GM12891 (cell line): ENCODE measurements at regions not wholly inside any gene's neighbourhood (a gene's known extent, or its start where the extent isn't known, plus 50 kb on each side); places are given as distances from the start of the nearest gene placed in this dataset.

Source experiments
- DNase-seq: peaks from one replicate; pipeline ENCODE4 v3.0.0; 2011; ENCODE audit warnings: low spot score; ENCODE audit not compliant: insufficient read length
- FAIRE-seq: peaks from 2 replicates; lab custom pipeline; 2011; peaks lifted over from hg19 to GRCh38; lab: Jason Lieb, UNC
- PAX5 ChIP-seq: IDR thresholded peaks from 2 replicates; pipeline ENCODE4 v1.6.1; 2011; ENCODE audit warnings: low read length, moderate library complexity, mild to moderate bottlenecking; ENCODE audit not compliant: insufficient read depth, severe bottlenecking
- POLR2A ChIP-seq: IDR thresholded peaks from 2 replicates; pipeline ENCODE4 v1.6.1; 2011; ENCODE audit warnings: low read depth, low read length, control low read depth
- POLR2AphosphoS5 ChIP-seq: IDR thresholded peaks from 2 replicates; pipeline ENCODE4 v1.6.1; 2011; ENCODE audit warnings: low read depth, low read length, control low read depth
- POU2F2 ChIP-seq: IDR thresholded peaks from 2 replicates; pipeline ENCODE4 v1.6.1; 2011; ENCODE audit warnings: low read depth, mild to moderate bottlenecking, control low read depth, low read length, moderate library complexity
- SPI1 ChIP-seq: IDR thresholded peaks from 2 replicates; pipeline ENCODE4 v1.6.1; 2011; ENCODE audit warnings: low read depth, low read length, control low read depth
- TAF1 ChIP-seq: IDR thresholded peaks from 2 replicates; pipeline ENCODE4 v1.6.1; 2011; ENCODE audit warnings: low read depth, low read length, control low read depth

DNA sequence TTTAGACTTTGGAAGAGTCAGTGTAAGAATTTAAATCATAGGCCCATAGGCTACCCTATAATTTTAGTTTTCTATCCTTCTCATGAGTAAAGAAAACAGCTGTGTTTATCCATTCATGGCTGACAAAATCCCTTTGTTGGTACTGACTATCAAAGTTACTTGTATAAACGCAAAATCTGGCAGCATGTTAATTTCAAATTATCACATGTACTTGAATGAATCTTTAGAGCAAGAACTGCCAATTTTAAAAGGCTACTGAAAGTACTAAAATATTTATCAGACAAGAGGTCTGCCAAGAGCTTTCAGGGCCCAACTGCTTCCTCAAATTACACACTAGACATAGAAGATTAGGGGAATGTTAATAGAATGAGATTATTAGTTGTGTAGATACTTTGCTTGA, 66.6 kb downstream of the MYL12B start:
- DNase-seq (no peak), FAIRE-seq (no peak)
- no peak for TF ChIP-seq POU2F2
- no peak for TF ChIP-seq TAF1
- TF ChIP-seq POLR2AphosphoS5, result no peak
- TF ChIP-seq SPI1, result no peak
- TF ChIP-seq PAX5, result no peak
- TF ChIP-seq POLR2A, result no peak

DNA sequence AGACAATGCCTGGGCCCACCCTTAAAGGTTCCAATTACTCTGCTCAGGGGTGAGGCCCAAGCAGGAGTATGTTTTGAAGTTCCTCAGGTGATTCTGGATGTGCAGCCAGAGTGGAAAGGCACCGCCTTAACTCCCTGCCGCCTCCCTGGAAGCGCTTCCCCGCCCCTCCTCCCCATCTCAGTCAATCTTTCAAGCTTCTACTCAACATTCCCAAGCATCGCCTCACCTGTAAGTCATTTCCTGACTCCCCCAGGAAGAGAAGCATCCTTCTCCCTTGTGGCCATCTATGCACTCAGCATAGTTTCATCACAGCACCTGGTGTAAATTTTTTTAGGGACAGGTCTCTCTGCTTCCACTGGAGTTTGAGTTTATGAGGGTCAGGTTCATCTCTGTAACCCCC, 67.5 kb downstream of the MYL12B start:
- TF ChIP-seq PAX5 (no peak), TAF1 (no peak), POLR2AphosphoS5 (no peak), POLR2A (no peak), POU2F2 (no peak)
- DNase-seq, result no peak
- FAIRE-seq, result no peak

DNA sequence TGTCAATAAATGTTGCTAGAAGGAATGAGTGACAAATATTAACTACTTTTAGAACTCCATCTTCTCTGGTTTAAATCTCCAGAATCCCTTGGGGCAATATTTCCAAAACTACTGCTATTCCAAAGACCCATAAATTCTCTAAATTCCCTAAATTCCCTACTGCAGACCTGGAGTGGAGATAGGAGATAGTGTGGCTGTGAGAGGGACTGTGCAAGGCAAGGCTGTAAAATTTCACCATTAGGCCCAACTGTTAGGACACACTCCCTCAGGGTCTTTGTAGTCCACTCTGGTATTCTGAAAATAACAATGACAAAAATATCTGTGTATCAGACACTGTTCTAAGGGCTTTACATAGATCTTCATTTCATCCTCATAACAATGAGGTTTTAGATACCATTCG, 67.9 kb downstream of the MYL12B start:
- TF ChIP-seq POLR2AphosphoS5, result no peak
- TF ChIP-seq SPI1, result no peak
- no peak for TF ChIP-seq TAF1
- FAIRE-seq (no peak), DNase-seq (no peak)

DNA sequence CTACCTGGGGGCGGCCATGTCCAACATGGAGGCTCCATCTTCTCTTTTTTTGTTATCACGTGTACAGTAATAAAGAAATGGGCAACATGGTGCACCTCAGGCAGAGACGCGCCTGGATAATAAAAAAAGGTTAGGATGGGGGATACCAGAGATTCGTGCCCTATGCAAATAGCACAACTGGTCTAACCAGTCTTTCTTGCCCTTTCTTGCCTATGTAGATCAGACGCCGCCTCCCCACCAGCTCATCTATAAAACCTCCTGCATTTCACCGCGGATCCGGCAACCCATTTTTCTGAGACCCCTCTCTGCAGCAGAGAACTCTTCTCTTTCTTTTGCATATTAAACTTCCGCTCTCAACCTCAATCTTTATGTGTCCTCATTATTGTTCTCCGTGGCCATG, 68.7 kb downstream of the MYL12B start:
- TF ChIP-seq POLR2A (no peak), POLR2AphosphoS5 (no peak)
- FAIRE-seq (no peak), DNase-seq (no peak)

DNA sequence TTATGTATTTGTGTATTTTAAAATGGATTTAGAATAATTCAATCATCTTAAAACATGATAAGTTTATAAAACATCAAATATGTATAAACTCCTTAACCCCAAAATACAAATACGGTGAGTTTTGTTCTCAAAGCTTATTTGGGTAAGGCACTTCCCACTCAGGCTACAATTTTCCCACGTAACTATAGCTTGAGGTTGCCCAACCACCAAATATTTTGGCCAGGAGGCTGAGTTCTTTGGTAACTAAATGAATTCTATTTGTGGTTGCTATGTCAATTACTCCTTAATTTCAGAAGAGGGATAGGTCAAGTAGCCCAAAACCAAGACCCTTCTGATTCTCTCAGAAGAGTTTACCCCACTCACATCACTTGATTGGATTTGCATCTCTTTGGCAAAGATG, 70.4 kb downstream of the MYL12B start:
- DNase-seq (no peak), FAIRE-seq (no peak)
- TF ChIP-seq TAF1, result no peak
- TF ChIP-seq POLR2AphosphoS5, result no peak

DNA sequence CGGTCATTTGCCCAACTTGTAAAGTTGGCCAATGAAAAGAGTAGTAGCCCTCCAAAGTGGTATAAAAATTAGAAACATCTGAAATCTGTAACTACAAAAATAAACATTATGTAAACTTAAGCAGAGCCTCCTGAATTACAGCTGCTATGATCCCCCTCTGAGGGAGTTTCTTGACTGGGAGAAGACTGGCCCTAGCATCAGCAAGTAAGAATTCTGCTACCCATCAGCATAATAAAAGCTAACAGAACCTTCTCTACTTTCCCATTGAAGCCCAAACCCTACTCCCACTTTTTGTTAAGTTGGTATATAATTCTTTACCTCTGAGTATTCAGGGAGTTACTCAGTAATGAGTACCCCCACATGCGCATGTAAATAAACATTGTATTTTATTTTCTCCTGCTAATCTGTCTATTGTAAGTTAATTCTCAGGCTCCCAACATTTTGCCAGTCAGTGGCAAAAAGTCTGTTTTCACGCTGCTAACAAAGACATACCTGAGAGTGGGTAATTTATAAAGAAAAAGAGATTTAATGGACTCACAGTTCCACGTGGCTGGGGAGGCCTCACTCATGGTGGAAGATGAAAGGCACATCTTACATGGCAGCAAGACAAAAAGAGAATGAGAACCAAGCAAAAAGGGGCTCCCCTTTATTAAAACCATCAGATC, 71.3 kb downstream of the MYL12B start:
- no peak for DNase-seq
- no peak for FAIRE-seq
- TF ChIP-seq TAF1 (no peak), POLR2A (no peak), PAX5 (no peak), SPI1 (no peak), POLR2AphosphoS5 (no peak), POU2F2 (no peak)

DNA sequence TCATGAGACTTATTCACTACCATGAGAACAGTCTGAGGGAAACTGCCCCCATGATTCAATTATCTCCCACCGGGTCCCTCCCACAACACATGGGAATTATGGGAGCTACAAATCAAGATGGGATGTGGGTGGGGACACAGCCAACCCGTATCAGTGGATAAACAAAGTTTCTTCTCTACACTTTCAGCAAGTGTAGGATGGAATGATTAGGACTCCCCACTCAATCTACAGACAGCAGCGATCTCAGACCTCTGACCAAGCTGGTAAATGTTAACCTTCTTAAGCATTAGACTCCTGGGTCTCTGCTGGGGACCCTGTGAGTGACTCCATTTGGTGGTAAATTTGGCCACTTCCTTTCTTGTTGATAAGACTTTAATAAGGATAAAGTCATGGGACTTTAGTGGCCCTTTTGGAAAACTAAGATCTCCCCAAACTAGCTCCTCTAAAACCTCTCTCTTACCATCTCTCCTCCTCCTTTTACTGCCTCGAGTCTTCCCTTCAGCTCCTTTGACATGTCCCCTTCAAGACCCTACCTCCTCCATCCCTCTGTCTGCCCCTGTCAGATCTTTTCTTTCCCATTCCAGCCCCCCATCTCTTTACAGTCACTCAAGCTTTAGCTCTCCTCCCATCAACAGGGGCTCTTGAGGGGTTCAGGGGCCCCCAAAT, 71.9 kb downstream of the MYL12B start:
- FAIRE-seq (no peak), DNase-seq (no peak)
- TF ChIP-seq POU2F2, result no peak
- no peak for TF ChIP-seq POLR2A
- no peak for TF ChIP-seq POLR2AphosphoS5
- no peak for TF ChIP-seq PAX5

DNA sequence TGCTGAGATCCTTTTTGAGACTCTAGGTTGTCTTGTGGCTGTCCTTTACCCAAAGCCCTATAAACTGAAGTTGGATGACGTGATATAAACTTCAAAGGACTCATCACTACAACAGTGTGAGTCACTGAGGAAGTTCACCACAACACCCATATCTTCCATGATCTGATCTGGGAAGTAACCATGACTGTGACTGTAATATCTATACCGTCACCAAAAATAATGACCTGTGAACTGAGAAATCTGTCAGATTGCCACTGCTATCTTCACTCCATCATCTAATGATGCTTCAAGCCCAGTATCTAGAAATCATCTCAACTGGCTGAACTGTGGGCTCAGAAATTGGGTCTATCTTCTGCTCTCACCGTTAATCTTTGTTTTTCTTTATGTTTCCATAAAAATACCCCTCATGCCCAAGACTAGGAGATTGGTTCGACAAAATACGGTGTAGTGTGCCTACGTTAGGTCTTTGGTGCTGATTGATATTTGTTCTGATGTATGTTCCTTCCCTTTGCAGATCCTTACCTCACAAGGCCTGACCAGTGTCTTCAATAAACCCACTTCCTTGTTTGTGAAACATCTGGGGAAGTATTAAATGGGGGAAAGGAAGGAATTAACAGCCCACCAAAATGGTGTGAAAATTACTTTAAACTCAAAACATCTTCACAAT, 78.2 kb downstream of the MYL12B start:
- DNase-seq (no peak), FAIRE-seq (no peak)
- TF ChIP-seq POU2F2 (no peak), POLR2AphosphoS5 (no peak), SPI1 (no peak), POLR2A (no peak), TAF1 (no peak), PAX5 (no peak)

DNA sequence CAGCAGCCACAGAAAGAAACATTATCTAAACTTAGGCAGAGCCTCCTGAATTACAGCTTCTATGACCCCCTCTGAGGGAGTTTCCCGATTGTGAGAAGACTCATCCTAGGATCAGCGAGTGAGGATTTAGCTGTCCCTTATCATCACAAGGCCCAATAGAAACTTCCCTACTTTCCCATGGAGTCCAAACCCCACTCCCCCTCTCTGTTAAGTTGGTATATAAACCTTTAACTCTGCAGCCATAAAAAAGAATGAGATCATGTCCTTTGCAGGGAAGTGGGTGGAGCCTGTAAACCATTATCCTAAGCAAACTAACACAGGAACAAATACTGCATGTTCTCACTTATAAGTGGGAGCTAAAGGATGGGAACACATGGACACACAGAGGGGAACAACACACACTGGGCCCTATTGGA, 78.8 kb downstream of the MYL12B start:
- DNase-seq (no peak), FAIRE-seq (peak; percentile 20)

DNA sequence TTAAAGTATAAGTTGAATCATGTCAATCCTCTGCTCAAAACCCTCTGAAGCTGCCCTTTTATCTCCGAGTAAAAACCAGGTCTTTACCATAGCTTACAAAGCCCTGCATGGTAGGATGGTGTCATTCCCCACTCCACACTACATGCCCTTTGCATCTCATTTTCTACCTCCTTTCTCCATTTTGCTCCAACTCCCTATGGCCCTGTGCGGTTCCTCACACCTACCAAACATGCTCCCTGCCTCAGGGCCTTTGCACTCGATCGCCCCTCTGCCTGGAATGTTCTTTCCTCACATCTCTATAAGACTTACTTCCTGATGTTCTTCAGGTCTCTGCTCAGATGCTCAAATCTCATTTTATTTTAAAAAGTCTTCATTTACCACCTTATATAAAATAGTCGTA, 80.7 kb downstream of the MYL12B start:
- DNase-seq, result no peak
- FAIRE-seq, result no peak
- TF ChIP-seq POLR2AphosphoS5 (no peak), TAF1 (no peak), POLR2A (no peak)

More for the DNA sequence above, 78.8 kb downstream of the MYL12B start:
- TF ChIP-seq POU2F2, result no peak
- no peak for TF ChIP-seq TAF1
- no peak for TF ChIP-seq SPI1
- no peak for TF ChIP-seq PAX5
- TF ChIP-seq POLR2A, result no peak
- no peak for TF ChIP-seq POLR2AphosphoS5
